Thoracic aorta (tissue), 2 donors: ENCODE measurements at regions not wholly inside any gene's neighbourhood (a gene's known extent, or its start where the extent isn't known, plus 50 kb on each side); places are given as distances from the start of the nearest gene placed in this dataset.

Source experiments
- ATAC-seq: fragments of 150-250 bp; one replicate; pipeline ENCODE4 v1.8.0; 2017; ENCODE audit warnings: low read depth; ENCODE audit not compliant: insufficient number of reproducible peaks, low FRiP score
- DNase-seq: peaks from one replicate; pipeline ENCODE4 v3.0.0-alpha.2; 2020; ENCODE audit warnings: low spot score
- H3K27ac ChIP-seq, 2 donors: fragments of 200-600 bp; sonication (generic); 1 replicate in 1 of 2; 2 replicates in 1 of 2; pipeline ENCODE4 v1.5.1; 2016; ENCODE audit warnings: mild to moderate bottlenecking in 2 of 2, moderate library complexity in 2 of 2
- H3K27me3 ChIP-seq: fragments of 200-600 bp; sonication (generic); replicated peaks from 2 replicates; pipeline ENCODE4 v1.6.0; 2016; ENCODE audit warnings: mild to moderate bottlenecking; ENCODE audit not compliant: insufficient read depth
- H3K36me3 ChIP-seq: fragments of 200-600 bp; sonication (generic); one replicate; pipeline ENCODE4 v1.5.1; 2016
- H3K4me1 ChIP-seq, 2 donors: fragments of 200-600 bp; sonication (generic); 1 replicate in 1 of 2; 2 replicates in 1 of 2; pipeline versions ENCODE4 v1.5.1 to v1.6.0; 2016; ENCODE audit warnings: low read depth in 2 of 2, mild to moderate bottlenecking in 1 of 2; ENCODE audit not compliant: control insufficient read depth in 1 of 2
- H3K4me3 ChIP-seq: fragments of 200-600 bp; sonication (generic); 2 replicates; pipeline ENCODE4 v1.5.1; 2016; ENCODE audit warnings: mild to moderate bottlenecking
- H3K9me3 ChIP-seq: fragments of 200-600 bp; sonication (generic); 2 replicates; pipeline ENCODE4 v1.5.1; 2016
- CTCF ChIP-seq: fragments of 200-600 bp; sonication (generic); IDR thresholded peaks from one replicate; pipeline ENCODE4 v1.5.1; 2019; ENCODE audit warnings: antibody characterized with exemption

- no peaks in the 10 kb centered on the region for H3K36me3 ChIP-seq
- TF ChIP-seq CTCF = no peak
- H3K4me1 ChIP-seq = no peaks in the 10 kb centered on the region
- H3K27ac ChIP-seq = no peak overlapping the region
- no peaks in the 10 kb centered on the region for H3K27me3 ChIP-seq
- ATAC-seq (no peak), DNase-seq (no peak)
- H3K9me3 ChIP-seq = no peaks in the 10 kb centered on the region
- no peak overlapping the region for H3K4me3 ChIP-seq
These were observed 728.2 kb downstream of the GALC start for GRCh38 chr14:87264796-87265195.

GRCh38 chr14:87264272-87264785, 728.7 kb downstream of the GALC start:
- TF ChIP-seq CTCF = no peak
- H3K4me1 ChIP-seq = no peaks in the 10 kb centered on the region
- H3K4me3 ChIP-seq = no peak overlapping the region
- H3K9me3 ChIP-seq = no peaks in the 10 kb centered on the region
- no peaks in the 10 kb centered on the region for H3K27me3 ChIP-seq
- H3K27ac ChIP-seq = no peak overlapping the region
- DNase-seq (no peak), ATAC-seq (no peak)
- no peaks in the 10 kb centered on the region for H3K36me3 ChIP-seq

- Histone ChIP-seq H3K27ac (no peak overlapping the region), H3K4me3 (no peak overlapping the region), H3K27me3 (no peaks in the 10 kb centered on the region), H3K9me3 (no peaks in the 10 kb centered on the region), H3K4me1 (no peaks in the 10 kb centered on the region), H3K36me3 (no peaks in the 10 kb centered on the region)
- ATAC-seq (no peak), DNase-seq (no peak)
- no peak for TF ChIP-seq CTCF
These were observed 731.4 kb downstream of the GALC start for GRCh38 chr14:87261621-87262020.

- H3K4me1 ChIP-seq = no peaks in the 10 kb centered on the region
- no peak for ATAC-seq
- no peak overlapping the region for H3K4me3 ChIP-seq
- H3K36me3 ChIP-seq = no peaks in the 10 kb centered on the region
- no peak overlapping the region for H3K27ac ChIP-seq
- no peak for DNase-seq
- H3K9me3 ChIP-seq = no peaks in the 10 kb centered on the region
- H3K27me3 ChIP-seq = no peaks in the 10 kb centered on the region
- no peak for TF ChIP-seq CTCF
These were observed 732.5 kb downstream of the GALC start for GRCh38 chr14:87260460-87260859.

GRCh38 chr14:87257421-87257820, 735.6 kb downstream of the GALC start:
- no peaks in the 10 kb centered on the region for H3K27me3 ChIP-seq
- no peaks in the 10 kb centered on the region for H3K4me1 ChIP-seq
- TF ChIP-seq CTCF = no peak
- H3K27ac ChIP-seq = no peak overlapping the region
- no peaks in the 10 kb centered on the region for H3K9me3 ChIP-seq
- no peak for DNase-seq
- H3K4me3 ChIP-seq = no peak overlapping the region
- no peak for ATAC-seq
- no peaks in the 10 kb centered on the region for H3K36me3 ChIP-seq
